Ascending aorta (tissue), 2 donors: ENCODE measurements at regions not wholly inside any gene's neighbourhood (a gene's known extent, or its start where the extent isn't known, plus 50 kb on each side); places are given as distances from the start of the nearest gene placed in this dataset.

Source experiments
- DNase-seq, 2 donors: peaks; one replicate each; pipeline ENCODE4 v3.0.0-alpha.2; 2019; ENCODE audit warnings: low spot score in 2 of 2
- H3K27ac ChIP-seq, 2 donors: fragments of 200-600 bp; sonication (generic); one replicate each; pipeline ENCODE4 v1.5.1; 2016 to 2017; ENCODE audit warnings: mild to moderate bottlenecking in 1 of 2
- H3K27me3 ChIP-seq: fragments of 200-600 bp; sonication (generic); one replicate; pipeline ENCODE4 v1.5.1; 2017
- H3K36me3 ChIP-seq, 2 donors: fragments of 200-600 bp; sonication (generic); one replicate each; pipeline ENCODE4 v1.5.1; 2016
- H3K4me1 ChIP-seq, 2 donors: fragments of 200-600 bp; sonication (generic); one replicate each; pipeline ENCODE4 v1.5.1; 2016 to 2017; ENCODE audit warnings: mild to moderate bottlenecking in 1 of 2
- H3K4me3 ChIP-seq, 2 donors: fragments of 200-600 bp; sonication (generic); one replicate each; pipeline ENCODE4 v1.5.1; 2016 to 2017; ENCODE audit warnings: mild to moderate bottlenecking in 1 of 2
- H3K9me3 ChIP-seq, 2 donors: fragments of 200-600 bp; sonication (generic); one replicate each; pipeline ENCODE4 v1.5.1; 2016
- intact Hi-C: fragments of 100-400 bp; cut with DNase I; formaldehyde crosslinking; loops from one replicate; pipeline ENCODE4 v1.15.1; 2023
- TF ChIP-seq, protein P1 (sequence below), 3 experiments: fragments of 200-600 bp in 2 of 3; fragments of 450-650 bp in 1 of 3; sonication (generic) in 2 of 3; IDR thresholded peaks; one replicate each; pipeline ENCODE4 v1.5.1; 2016 to 2019; ENCODE audit warnings: antibody characterized with exemption in 3 of 3, mild to moderate bottlenecking in 1 of 3, moderate library complexity in 1 of 3

GRCh38 chr10:111725050-111725449 lies 458.5 kb downstream of the GPAM start:
- no peak for DNase-seq
- Histone ChIP-seq H3K27me3 (no peaks in the 10 kb centered on the region), H3K27ac (no peak overlapping the region), H3K9me3 (no peaks in the 10 kb centered on the region), H3K36me3 (no peaks in the 10 kb centered on the region), H3K4me3 (no peak overlapping the region), H3K4me1 (no peaks in the 10 kb centered on the region)
- intact Hi-C loops, result no loop called here
- TF ChIP-seq, protein P1, sequence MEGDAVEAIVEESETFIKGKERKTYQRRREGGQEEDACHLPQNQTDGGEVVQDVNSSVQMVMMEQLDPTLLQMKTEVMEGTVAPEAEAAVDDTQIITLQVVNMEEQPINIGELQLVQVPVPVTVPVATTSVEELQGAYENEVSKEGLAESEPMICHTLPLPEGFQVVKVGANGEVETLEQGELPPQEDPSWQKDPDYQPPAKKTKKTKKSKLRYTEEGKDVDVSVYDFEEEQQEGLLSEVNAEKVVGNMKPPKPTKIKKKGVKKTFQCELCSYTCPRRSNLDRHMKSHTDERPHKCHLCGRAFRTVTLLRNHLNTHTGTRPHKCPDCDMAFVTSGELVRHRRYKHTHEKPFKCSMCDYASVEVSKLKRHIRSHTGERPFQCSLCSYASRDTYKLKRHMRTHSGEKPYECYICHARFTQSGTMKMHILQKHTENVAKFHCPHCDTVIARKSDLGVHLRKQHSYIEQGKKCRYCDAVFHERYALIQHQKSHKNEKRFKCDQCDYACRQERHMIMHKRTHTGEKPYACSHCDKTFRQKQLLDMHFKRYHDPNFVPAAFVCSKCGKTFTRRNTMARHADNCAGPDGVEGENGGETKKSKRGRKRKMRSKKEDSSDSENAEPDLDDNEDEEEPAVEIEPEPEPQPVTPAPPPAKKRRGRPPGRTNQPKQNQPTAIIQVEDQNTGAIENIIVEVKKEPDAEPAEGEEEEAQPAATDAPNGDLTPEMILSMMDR (IDR thresholded peaks at IDR 0.05), result no peak

DNA sequence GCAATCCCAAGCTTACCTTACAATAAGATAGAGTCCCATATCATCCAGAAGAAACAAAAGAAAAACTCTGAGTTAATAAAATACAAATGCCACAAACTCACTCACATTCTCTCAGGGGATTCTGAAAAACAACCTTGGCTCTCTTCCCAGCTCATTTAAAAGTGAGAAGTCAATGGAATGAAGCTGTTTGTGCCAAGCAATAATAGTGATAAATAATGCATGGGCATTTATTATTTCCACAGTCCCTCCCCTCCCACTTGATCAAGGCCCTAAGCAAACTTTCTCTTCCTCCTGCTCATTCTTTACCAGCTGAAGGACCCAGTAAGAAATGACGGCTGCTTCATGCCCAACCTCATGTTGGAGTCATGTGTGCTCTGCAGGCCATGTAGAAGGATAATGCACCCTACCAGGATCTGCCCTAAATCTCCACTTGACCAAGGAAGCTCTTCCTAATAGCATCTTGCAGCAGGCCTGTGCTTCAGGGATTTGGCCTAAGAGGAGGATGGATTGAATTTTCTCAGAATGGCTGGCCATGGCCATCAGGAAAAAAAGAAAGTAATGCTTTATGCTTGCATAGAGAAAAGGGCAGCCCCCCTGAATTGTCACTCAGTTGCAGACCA lies 451.3 kb downstream of the GPAM start:
- no peaks in the 10 kb centered on the region for H3K27me3 ChIP-seq
- H3K27ac ChIP-seq, result no peak overlapping the region
- TF ChIP-seq, protein P1 (IDR thresholded peaks at IDR 0.05), result no peak
- no peaks in the 10 kb centered on the region for H3K9me3 ChIP-seq
- intact Hi-C loops, result no loop called here
- H3K4me1 ChIP-seq, result no peaks in the 10 kb centered on the region
- H3K36me3 ChIP-seq, result no peaks in the 10 kb centered on the region
- no peak overlapping the region for H3K4me3 ChIP-seq
- no peak for DNase-seq

DNA sequence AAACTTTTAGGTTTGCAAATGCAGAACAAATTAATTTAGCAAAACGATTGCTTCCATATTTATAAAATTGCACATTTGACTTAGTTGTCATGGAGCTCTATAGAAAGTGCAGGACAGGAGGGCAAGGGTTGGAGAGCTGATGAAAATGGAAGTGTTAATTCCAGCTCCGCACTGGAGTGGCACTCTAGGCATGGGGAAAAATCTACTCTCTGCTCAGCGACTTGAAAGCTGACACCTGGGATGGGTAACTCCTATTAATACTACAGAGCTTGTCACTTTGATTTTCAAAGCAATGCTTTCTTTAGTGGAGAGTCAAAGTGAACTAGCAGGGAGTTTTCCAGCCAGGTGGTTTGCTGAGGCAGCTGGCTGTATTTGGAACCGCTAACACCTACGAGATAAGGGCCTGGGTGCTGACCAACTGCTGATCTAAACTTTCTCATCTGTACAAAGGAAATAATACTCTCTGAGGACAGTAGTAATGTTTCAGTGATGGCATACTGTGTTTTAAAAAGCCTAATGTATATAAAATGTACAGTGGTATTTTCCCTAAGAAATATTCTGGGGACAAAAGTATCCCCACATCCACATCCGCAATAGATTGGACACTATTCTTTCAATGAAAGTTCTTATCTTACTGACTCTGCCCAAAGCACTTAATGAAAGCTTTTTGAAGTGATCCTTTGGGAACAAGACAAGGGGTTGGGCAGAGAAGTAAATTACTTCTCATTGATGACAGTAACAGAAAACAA lies 444.3 kb downstream of the GPAM start:
- no peaks in the 10 kb centered on the region for H3K9me3 ChIP-seq
- TF ChIP-seq, protein P1 (IDR thresholded peaks at IDR 0.05), result no peak
- intact Hi-C loops, result no loop called here
- no peak overlapping the region for H3K4me3 ChIP-seq
- DNase-seq, result no peak
- no peak overlapping the region for H3K27ac ChIP-seq
- no peaks in the 10 kb centered on the region for H3K27me3 ChIP-seq
- H3K4me1 ChIP-seq, result no peaks in the 10 kb centered on the region
- H3K36me3 ChIP-seq, result no peaks in the 10 kb centered on the region

- no peak overlapping the region for H3K27ac ChIP-seq
- no peaks in the 10 kb centered on the region for H3K36me3 ChIP-seq
- H3K4me1 ChIP-seq, result no peaks in the 10 kb centered on the region
- intact Hi-C loops, result no loop called here
- H3K9me3 ChIP-seq, result no peaks in the 10 kb centered on the region
- DNase-seq, result no peak
- H3K4me3 ChIP-seq, result no peak overlapping the region
- H3K27me3 ChIP-seq, result no peaks in the 10 kb centered on the region
- TF ChIP-seq, protein P1 (IDR thresholded peaks at IDR 0.05), result no peak
These were observed 443.8 kb downstream of the GPAM start for GRCh38 chr10:111739874-111740139.

DNA sequence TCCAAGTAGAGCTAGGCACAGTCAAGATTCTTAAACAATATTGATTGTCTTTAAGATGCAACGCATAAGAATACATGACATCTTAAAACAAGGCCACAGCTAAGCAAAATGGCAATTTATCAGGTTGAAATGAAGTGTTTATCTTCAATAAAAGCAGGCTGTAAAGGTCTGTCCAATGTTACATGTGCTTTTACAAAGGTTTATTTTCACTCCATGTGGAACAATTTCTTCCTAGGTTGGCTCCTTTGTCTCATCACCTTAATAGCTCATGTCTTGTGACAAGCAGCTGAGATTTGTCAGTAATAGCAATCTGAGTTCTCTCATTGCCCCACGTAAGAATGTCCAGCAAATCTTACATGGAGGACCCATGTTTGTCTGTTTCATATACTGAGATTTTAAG lies 437.6 kb downstream of the GPAM start:
- H3K27me3 ChIP-seq, result no peaks in the 10 kb centered on the region
- intact Hi-C loops, result no loop called here
- TF ChIP-seq, protein P1 (IDR thresholded peaks at IDR 0.05), result no peak
- H3K27ac ChIP-seq, result no peak overlapping the region
- no peak overlapping the region for H3K4me3 ChIP-seq
- H3K9me3 ChIP-seq, result no peaks in the 10 kb centered on the region
- H3K4me1 ChIP-seq, result no peaks in the 10 kb centered on the region
- H3K36me3 ChIP-seq, result no peaks in the 10 kb centered on the region
- DNase-seq, result no peak
